HEK293T (cell line): ENCODE measurements at regions not wholly inside any gene's neighbourhood (a gene's known extent, or its start where the extent isn't known, plus 50 kb on each side); places are given as distances from the start of the nearest gene placed in this dataset.

ENCODE experiments used
- BHLHE40 ChIP-seq: fragments of 450-650 bp; IDR thresholded peaks from 2 replicates; pipeline ENCODE4 v1.6.1; 2016; ENCODE audit warnings: mild to moderate bottlenecking, moderate library complexity, borderline replicate concordance
- CTBP1 ChIP-seq: fragments of 450-650 bp; IDR thresholded peaks from 2 replicates; pipeline ENCODE4 v1.6.1; 2016; ENCODE audit warnings: borderline replicate concordance
- FOXA1 ChIP-seq: fragments of 450-650 bp; IDR thresholded peaks from 2 replicates; pipeline ENCODE4 v1.6.1; 2016; ENCODE audit warnings: mild to moderate bottlenecking
- FOXK2 ChIP-seq: fragments of 450-650 bp; IDR thresholded peaks from 2 replicates; pipeline ENCODE4 v1.6.1; 2016; ENCODE audit warnings: mild to moderate bottlenecking
- FOXM1 ChIP-seq: fragments of 450-650 bp; IDR thresholded peaks from 2 replicates; pipeline ENCODE4 v1.6.1; 2017; ENCODE audit warnings: mild to moderate bottlenecking, borderline replicate concordance
- ZNF384 ChIP-seq: fragments of 450-650 bp; IDR thresholded peaks from 2 replicates; pipeline ENCODE4 v1.6.1; 2016

- no peak for TF ChIP-seq CTBP1
- no peak for TF ChIP-seq FOXM1
- TF ChIP-seq ZNF384 = no peak
- TF ChIP-seq FOXA1 = no peak
- TF ChIP-seq FOXK2 = no peak
- TF ChIP-seq BHLHE40 = no peak
These were observed 270.6 kb upstream of the PHF14 start for GRCh38 chr7:10703059-10703458.
